ENCODE measurements at regions not wholly inside any gene's neighbourhood (a gene's known extent, or its start where the extent isn't known, plus 50 kb on each side); places are given as distances from the start of the nearest gene placed in this dataset.

DNA sequence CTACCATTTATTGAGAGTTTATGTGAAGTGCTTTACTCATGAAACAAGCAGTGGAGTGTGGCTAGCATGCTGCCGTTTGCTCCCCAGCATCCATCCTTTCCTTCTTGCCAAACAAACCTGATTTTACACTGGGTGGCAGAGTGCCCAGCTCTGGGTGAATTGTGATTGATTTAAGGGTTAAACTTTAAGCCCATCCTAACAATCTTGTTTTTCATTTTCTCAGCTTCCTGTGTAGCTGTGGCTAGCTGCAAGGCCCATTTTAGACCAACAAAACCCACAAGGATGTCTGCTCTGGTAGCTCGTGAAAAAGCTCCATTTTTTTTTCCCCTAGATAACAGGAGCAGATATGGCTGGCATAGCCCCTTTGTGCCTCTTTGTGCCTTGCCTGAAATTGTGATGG lies 77.7 kb upstream of the KCNG1 start:
- no peak overlapping the region for H3K4me3 ChIP-seq
- H3K27ac ChIP-seq = no peak overlapping the region
- ATAC-seq (no peak), DNase-seq (no peak)
- peaks cover 0 to 45% (median 12%) of the 10 kb centered on the region in 7 donors for H3K27me3 ChIP-seq
- no peaks in the 10 kb centered on the region for H3K4me1 ChIP-seq
- intact Hi-C loops (cut with DNase I) = no loop called here
- H3K36me3 ChIP-seq = no peaks in the 10 kb centered on the region
- 61 to 62% methylated on average over 2 of the region's 2 CpGs for WGBS, 2 donors
- H3K9me3 ChIP-seq = peaks cover 0 to 8% (median 0%) of the 10 kb centered on the region in 11 donors
- TF ChIP-seq, protein P1, sequence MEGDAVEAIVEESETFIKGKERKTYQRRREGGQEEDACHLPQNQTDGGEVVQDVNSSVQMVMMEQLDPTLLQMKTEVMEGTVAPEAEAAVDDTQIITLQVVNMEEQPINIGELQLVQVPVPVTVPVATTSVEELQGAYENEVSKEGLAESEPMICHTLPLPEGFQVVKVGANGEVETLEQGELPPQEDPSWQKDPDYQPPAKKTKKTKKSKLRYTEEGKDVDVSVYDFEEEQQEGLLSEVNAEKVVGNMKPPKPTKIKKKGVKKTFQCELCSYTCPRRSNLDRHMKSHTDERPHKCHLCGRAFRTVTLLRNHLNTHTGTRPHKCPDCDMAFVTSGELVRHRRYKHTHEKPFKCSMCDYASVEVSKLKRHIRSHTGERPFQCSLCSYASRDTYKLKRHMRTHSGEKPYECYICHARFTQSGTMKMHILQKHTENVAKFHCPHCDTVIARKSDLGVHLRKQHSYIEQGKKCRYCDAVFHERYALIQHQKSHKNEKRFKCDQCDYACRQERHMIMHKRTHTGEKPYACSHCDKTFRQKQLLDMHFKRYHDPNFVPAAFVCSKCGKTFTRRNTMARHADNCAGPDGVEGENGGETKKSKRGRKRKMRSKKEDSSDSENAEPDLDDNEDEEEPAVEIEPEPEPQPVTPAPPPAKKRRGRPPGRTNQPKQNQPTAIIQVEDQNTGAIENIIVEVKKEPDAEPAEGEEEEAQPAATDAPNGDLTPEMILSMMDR (IDR thresholded peaks at IDR 0.05) = no peak

- H3K4me1 ChIP-seq = no peaks in the 10 kb centered on the region
- H3K4me3 ChIP-seq = no peak overlapping the region
- TF ChIP-seq, protein P1 (IDR thresholded peaks at IDR 0.05) = no peak
- DNase-seq (no peak), ATAC-seq (no peak)
- H3K9me3 ChIP-seq = peaks cover 0 to 5% (median 0%) of the 10 kb centered on the region in 11 donors
- H3K36me3 ChIP-seq = no peaks in the 10 kb centered on the region
- H3K27me3 ChIP-seq = peaks cover 0 to 63% (median 35%) of the 10 kb centered on the region in 7 donors
- intact Hi-C loops (cut with DNase I) = no loop called here
- no peak overlapping the region for H3K27ac ChIP-seq
- WGBS, 2 donors = 44 to 46% methylated on average over 1 of the region's 1 CpG
Observed at GRCh38 chr20:51098284-51098810, 75.4 kb upstream of the KCNG1 start.

- no peak overlapping the region for H3K4me3 ChIP-seq
- no peaks in the 10 kb centered on the region for H3K4me1 ChIP-seq
- no peaks in the 10 kb centered on the region for H3K9me3 ChIP-seq
- WGBS, 2 donors = 81 to 85% methylated on average over 8 of the region's 8 CpGs
- H3K36me3 ChIP-seq = no peaks in the 10 kb centered on the region
- intact Hi-C loops (cut with DNase I) = no loop called here
- no peak for ATAC-seq
- peaks cover 0 to 65% (median 43%) of the 10 kb centered on the region in 7 donors for H3K27me3 ChIP-seq
- TF ChIP-seq, protein P1 (IDR thresholded peaks at IDR 0.05) = no peak
- DNase-seq = no peak
- no peak overlapping the region for H3K27ac ChIP-seq
Observed at GRCh38 chr20:51097351-51098120, 74.6 kb upstream of the KCNG1 start.

- H3K27me3 ChIP-seq = peaks cover 0 to 65% (median 51%) of the 10 kb centered on the region in 7 donors
- intact Hi-C loops (cut with DNase I) = no loop called here
- TF ChIP-seq, protein P1 (IDR thresholded peaks at IDR 0.05) = no peak
- no peaks in the 10 kb centered on the region for H3K36me3 ChIP-seq
- DNase-seq = no peak
- H3K4me3 ChIP-seq = no peak overlapping the region
- H3K9me3 ChIP-seq = no peaks in the 10 kb centered on the region
- WGBS, 2 donors = 75 to 86% methylated on average over 13 of the region's 13 CpGs
- ATAC-seq = no peak
- H3K27ac ChIP-seq = no peak overlapping the region
- H3K4me1 ChIP-seq = peaks cover 0 to 2% (median 0%) of the 10 kb centered on the region in 9 donors
Observed at GRCh38 chr20:51096582-51097267, 73.8 kb upstream of the KCNG1 start.

Data from heart right ventricle (tissue), 16 donors.